ENCODE measurements at regions not wholly inside any gene's neighbourhood (a gene's known extent, or its start where the extent isn't known, plus 50 kb on each side); places are given as distances from the start of the nearest gene placed in this dataset.
"Not testable (repeated sequence)": the region's sequence is repeated elsewhere in the genome, so short reads cannot be mapped to it uniquely, and the experiment has no call there.

DNA sequence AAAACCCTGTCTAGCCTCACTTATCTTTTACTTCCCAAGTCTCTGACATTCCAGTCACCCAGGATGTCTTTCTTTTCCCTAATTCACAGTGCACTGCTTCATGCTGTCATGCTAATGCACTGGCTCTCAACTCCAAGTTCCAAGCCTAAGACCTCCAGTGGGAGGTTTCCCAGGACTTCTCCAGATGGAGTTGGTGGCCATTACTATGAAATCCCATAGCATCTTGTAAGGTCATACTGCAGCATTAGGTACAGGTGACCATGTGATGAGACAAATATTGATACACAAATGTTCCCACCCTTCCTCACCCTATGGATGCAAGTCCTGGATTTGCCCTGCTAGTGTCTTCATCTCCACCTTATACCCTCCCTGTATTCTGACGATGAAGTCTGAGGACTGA is 138.6 kb upstream of the PRICKLE2 start:
- TF ChIP-seq EZH2 (IDR thresholded peaks at IDR 0.05; ENCODE audit: borderline replicate concordance, low read depth, low read length, poor library complexity, severe bottlenecking) = no peak
- TF ChIP-seq, protein P1, sequence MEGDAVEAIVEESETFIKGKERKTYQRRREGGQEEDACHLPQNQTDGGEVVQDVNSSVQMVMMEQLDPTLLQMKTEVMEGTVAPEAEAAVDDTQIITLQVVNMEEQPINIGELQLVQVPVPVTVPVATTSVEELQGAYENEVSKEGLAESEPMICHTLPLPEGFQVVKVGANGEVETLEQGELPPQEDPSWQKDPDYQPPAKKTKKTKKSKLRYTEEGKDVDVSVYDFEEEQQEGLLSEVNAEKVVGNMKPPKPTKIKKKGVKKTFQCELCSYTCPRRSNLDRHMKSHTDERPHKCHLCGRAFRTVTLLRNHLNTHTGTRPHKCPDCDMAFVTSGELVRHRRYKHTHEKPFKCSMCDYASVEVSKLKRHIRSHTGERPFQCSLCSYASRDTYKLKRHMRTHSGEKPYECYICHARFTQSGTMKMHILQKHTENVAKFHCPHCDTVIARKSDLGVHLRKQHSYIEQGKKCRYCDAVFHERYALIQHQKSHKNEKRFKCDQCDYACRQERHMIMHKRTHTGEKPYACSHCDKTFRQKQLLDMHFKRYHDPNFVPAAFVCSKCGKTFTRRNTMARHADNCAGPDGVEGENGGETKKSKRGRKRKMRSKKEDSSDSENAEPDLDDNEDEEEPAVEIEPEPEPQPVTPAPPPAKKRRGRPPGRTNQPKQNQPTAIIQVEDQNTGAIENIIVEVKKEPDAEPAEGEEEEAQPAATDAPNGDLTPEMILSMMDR (conservative IDR thresholded peaks at IDR 0.05; ENCODE audit: low read depth, low read length) = no peak
- Histone ChIP-seq H3K27me3 (replicated peaks; ENCODE audit: insufficient read depth, low read depth, low read length, poor library complexity) (no peaks in the 10 kb centered on the region), H3K27ac (ENCODE audit: low read depth, low read length, poor library complexity, severe bottlenecking) (no peak overlapping the region), H3K4me3 (ENCODE audit: low read depth, low read length, poor library complexity, severe bottlenecking) (no peak overlapping the region), H3K9me3 (ENCODE audit: low read depth, low read length, poor library complexity, severe bottlenecking) (no peaks in the 10 kb centered on the region), H3K36me3 (ENCODE audit: insufficient read depth, low read length, poor library complexity, severe bottlenecking) (no peaks in the 10 kb centered on the region), H3K4me1 (ENCODE audit: insufficient read depth, low read length, poor library complexity, severe bottlenecking) (no peaks in the 10 kb centered on the region)
- POLR2A ChIA-PET (ENCODE audit: low non-redundant PET) = no interaction called here
- BruUV-seq (replicated peaks) = no TSS peak
- intact Hi-C loops (cut with micrococcal nuclease; ENCODE audit: unreplicated experiment) = no loop called here
- no peak for DNase-seq (ENCODE audit: low spot score)
- CTCF ChIA-PET = no interaction called here

DNA sequence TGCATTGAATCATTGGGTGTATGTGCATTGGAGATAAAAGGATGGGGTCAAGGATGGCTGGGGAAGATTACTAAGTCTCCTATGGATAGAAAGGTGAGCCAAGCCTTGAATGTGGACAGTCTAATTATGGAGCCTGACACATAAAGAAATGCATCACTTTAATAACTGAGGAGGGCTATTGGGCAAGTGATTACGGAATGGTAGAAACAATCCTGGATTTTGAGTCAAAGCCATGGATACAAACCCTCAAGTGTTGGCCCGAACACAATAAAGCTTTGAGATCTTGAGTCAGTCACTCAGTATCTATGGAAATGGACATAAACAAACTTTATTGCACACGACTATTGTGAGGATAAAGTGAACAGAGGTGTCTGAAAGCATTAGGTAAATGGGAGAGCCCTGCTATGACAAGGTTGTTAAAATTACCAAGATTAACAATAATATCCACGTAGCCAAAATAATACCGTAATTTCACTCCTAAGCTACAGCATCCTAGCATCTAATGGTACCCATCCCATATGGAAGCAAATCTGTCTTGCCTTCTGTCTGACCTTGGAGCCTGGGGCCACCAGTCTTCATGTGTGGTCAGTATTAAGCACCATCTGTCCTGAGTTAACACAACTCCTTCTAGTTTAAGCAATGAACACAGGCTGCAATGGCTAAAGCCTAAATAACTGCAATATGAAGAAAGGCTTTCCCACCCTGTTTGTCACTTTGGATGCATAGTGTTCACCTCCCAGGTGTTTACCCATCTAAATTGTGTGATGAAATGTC is 136.9 kb upstream of the PRICKLE2 start:
- ChIA-PET POLR2A (ENCODE audit: low non-redundant PET) (no interaction called here), CTCF (no interaction called here)
- Histone ChIP-seq H3K9me3 (ENCODE audit: low read depth, low read length, poor library complexity, severe bottlenecking) (no peaks in the 10 kb centered on the region), H3K4me3 (ENCODE audit: low read depth, low read length, poor library complexity, severe bottlenecking) (no peak overlapping the region), H3K4me1 (ENCODE audit: insufficient read depth, low read length, poor library complexity, severe bottlenecking) (no peaks in the 10 kb centered on the region), H3K27ac (ENCODE audit: low read depth, low read length, poor library complexity, severe bottlenecking) (no peak overlapping the region), H3K27me3 (replicated peaks; ENCODE audit: insufficient read depth, low read depth, low read length, poor library complexity) (no peaks in the 10 kb centered on the region), H3K36me3 (ENCODE audit: insufficient read depth, low read length, poor library complexity, severe bottlenecking) (no peaks in the 10 kb centered on the region)
- no TSS peak for BruUV-seq (replicated peaks)
- intact Hi-C loops (cut with micrococcal nuclease; ENCODE audit: unreplicated experiment) = no loop called here
- no peak for DNase-seq (ENCODE audit: low spot score)
- no peak for TF ChIP-seq EZH2 (IDR thresholded peaks at IDR 0.05; ENCODE audit: borderline replicate concordance, low read depth, low read length, poor library complexity, severe bottlenecking)
- TF ChIP-seq, protein P1 (conservative IDR thresholded peaks at IDR 0.05; ENCODE audit: low read depth, low read length) = no peak

DNA sequence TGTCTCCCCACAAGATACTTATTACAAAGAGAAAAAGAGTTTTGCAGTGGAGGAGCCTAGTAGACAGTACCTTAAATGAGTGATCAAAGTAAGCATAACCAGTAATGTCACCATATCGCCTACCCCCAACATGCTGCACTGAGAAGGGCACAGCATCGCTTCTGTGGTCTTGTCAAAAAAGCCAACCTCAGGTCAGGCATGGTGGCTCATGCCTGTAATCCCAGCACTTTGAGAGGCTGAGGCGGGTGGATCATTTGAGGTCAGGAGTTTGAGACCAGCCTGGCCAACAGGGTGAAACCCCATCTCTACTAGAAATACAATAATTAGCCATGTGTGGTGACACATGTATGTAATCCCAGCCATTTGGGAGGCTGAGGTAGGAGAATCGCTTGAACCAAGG is 135.8 kb upstream of the PRICKLE2 start:
- intact Hi-C loops (cut with micrococcal nuclease; ENCODE audit: unreplicated experiment); H3K36me3 ChIP-seq (ENCODE audit: insufficient read depth, low read length, poor library complexity, severe bottlenecking); H3K9me3 ChIP-seq (ENCODE audit: low read depth, low read length, poor library complexity, severe bottlenecking); H3K4me3 ChIP-seq (ENCODE audit: low read depth, low read length, poor library complexity, severe bottlenecking); POLR2A ChIA-PET (ENCODE audit: low non-redundant PET); H3K27me3 ChIP-seq (replicated peaks; ENCODE audit: insufficient read depth, low read depth, low read length, poor library complexity); CTCF ChIA-PET; H3K27ac ChIP-seq (ENCODE audit: low read depth, low read length, poor library complexity, severe bottlenecking); H3K4me1 ChIP-seq (ENCODE audit: insufficient read depth, low read length, poor library complexity, severe bottlenecking); DNase-seq (ENCODE audit: low spot score); BruUV-seq (replicated peaks): not testable (repeated sequence)

DNA sequence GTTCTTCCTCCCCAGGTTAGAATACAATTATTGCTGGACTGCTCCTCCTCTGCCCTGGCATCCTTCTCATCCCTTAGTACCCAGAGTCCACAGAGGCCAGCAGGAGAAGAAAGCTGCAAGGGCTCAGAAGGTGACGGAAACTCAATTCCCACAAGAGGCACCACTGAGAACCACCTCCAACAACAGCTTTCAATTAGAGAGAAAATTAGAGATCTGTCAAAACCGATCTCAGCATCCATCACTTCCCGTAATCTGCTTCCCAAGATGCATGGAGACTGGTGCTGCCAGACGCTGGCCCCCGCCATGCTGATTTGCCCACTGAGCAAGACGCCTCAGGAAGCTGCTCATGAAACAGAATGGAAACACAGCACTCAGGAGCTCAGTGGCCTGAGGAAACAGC is 135.0 kb upstream of the PRICKLE2 start:
- Histone ChIP-seq H3K9me3 (ENCODE audit: low read depth, low read length, poor library complexity, severe bottlenecking) (no peaks in the 10 kb centered on the region), H3K36me3 (ENCODE audit: insufficient read depth, low read length, poor library complexity, severe bottlenecking) (no peaks in the 10 kb centered on the region), H3K27me3 (replicated peaks; ENCODE audit: insufficient read depth, low read depth, low read length, poor library complexity) (no peaks in the 10 kb centered on the region), H3K27ac (ENCODE audit: low read depth, low read length, poor library complexity, severe bottlenecking) (no peak overlapping the region), H3K4me3 (ENCODE audit: low read depth, low read length, poor library complexity, severe bottlenecking) (no peak overlapping the region), H3K4me1 (ENCODE audit: insufficient read depth, low read length, poor library complexity, severe bottlenecking) (no peaks in the 10 kb centered on the region)
- POLR2A ChIA-PET (ENCODE audit: low non-redundant PET) = no interaction called here
- no TSS peak for BruUV-seq (replicated peaks)
- DNase-seq (ENCODE audit: low spot score) = no peak
- intact Hi-C loops (cut with micrococcal nuclease; ENCODE audit: unreplicated experiment) = no loop called here
- CTCF ChIA-PET = no interaction called here
- no peak for TF ChIP-seq EZH2 (IDR thresholded peaks at IDR 0.05; ENCODE audit: borderline replicate concordance, low read depth, low read length, poor library complexity, severe bottlenecking)
- TF ChIP-seq, protein P1 (conservative IDR thresholded peaks at IDR 0.05; ENCODE audit: low read depth, low read length) = no peak

All from A673 (cell line).